Left lung (tissue), 4 donors: ENCODE measurements at regions not wholly inside any gene's neighbourhood (a gene's known extent, or its start where the extent isn't known, plus 50 kb on each side); places are given as distances from the start of the nearest gene placed in this dataset.
"Not testable (repeated sequence)": the region's sequence is repeated elsewhere in the genome, so short reads cannot be mapped to it uniquely, and the experiment has no call there.

Experiments
- ATAC-seq: fragments of 200-7000 bp; cut with Tn5 transposase; one replicate; pipeline ENCODE4 v1.9.1; 2020; ENCODE audit warnings: moderate library complexity
- DNase-seq, 4 donors: peaks; one replicate each; pipeline ENCODE4 v3.0.0-alpha.2; 2013 to 2020
- H3K27ac ChIP-seq, 2 donors: fragments of 200-600 bp; sonication (generic) in 1 of 2; one replicate each; pipeline versions ENCODE4 v1.5.0 to v1.8.0; 2020 to 2021
- H3K27me3 ChIP-seq, 2 donors: fragments of 200-600 bp; sonication (generic) in 1 of 2; one replicate each; pipeline versions ENCODE4 v1.5.0 to v1.8.0; 2020 to 2021
- H3K36me3 ChIP-seq, 2 donors: fragments of 200-600 bp; sonication (generic) in 1 of 2; one replicate each; pipeline versions ENCODE4 v1.5.0 to v1.8.0; 2020 to 2021
- H3K4me1 ChIP-seq, 2 donors: fragments of 200-600 bp; one replicate each; pipeline ENCODE4 v1.8.0; 2021
- H3K4me3 ChIP-seq, 2 donors: fragments of 200-600 bp; sonication (generic) in 1 of 2; one replicate each; pipeline versions ENCODE4 v1.5.0 to v1.8.0; 2020 to 2021; ENCODE audit warnings: mild to moderate bottlenecking in 1 of 2
- H3K9me3 ChIP-seq, 2 donors: fragments of 200-600 bp; sonication (generic) in 1 of 2; one replicate each; pipeline versions ENCODE4 v1.5.0 to v1.8.0; 2020 to 2021
- CTCF ChIP-seq, 2 donors: fragments of 200-600 bp; sonication (generic) in 1 of 2; IDR thresholded peaks; one replicate each; pipeline versions ENCODE4 v1.5.0 to v1.8.0; 2021; ENCODE audit warnings: antibody characterized with exemption in 2 of 2
- intact Hi-C, 2 donors: fragments of 100-400 bp; cut with DNase I; formaldehyde crosslinking; loops; one replicate each; pipeline versions ENCODE4 v1.11.2 to v1.14.2; 2022
- donor health status: DM: no; HTN: yes; CAD: no.
- donor health status: DM: no; HTN: no; CAD: no.

- Histone ChIP-seq H3K36me3 (no peaks in the 10 kb centered on the region), H3K4me3 (no peak overlapping the region), H3K4me1 (peaks cover 0 to 13% of the 10 kb centered on the region in 2 donors), H3K27ac (no peak overlapping the region), H3K27me3 (no peaks in the 10 kb centered on the region), H3K9me3 (no peaks in the 10 kb centered on the region)
- intact Hi-C loops: no loop called here
- DNase-seq (no peak), ATAC-seq (no peak)
- no peak for TF ChIP-seq CTCF (IDR thresholded peaks at IDR 0.05)
Measured at GRCh38 chr20:40880063-40880728, 148.4 kb upstream of the TOP1 start.

GRCh38 chr20:40880729-40881109 lies 147.9 kb upstream of the TOP1 start:
- Histone ChIP-seq H3K9me3 (no peaks in the 10 kb centered on the region), H3K27ac (no peak overlapping the region), H3K27me3 (no peaks in the 10 kb centered on the region), H3K36me3 (no peaks in the 10 kb centered on the region), H3K4me3 (no peak overlapping the region), H3K4me1 (peaks cover 0 to 13% of the 10 kb centered on the region in 2 donors)
- no peak for TF ChIP-seq CTCF (IDR thresholded peaks at IDR 0.05)
- intact Hi-C loops: no loop called here
- no peak for DNase-seq
- no peak for ATAC-seq

GRCh38 chr20:40882152-40882551 lies 146.5 kb upstream of the TOP1 start:
- intact Hi-C loops: no loop called here
- H3K27me3 ChIP-seq: peaks cover 0 to 4% of the 10 kb centered on the region in 2 donors
- ATAC-seq (no peak), DNase-seq (no peak)
- no peak for TF ChIP-seq CTCF (IDR thresholded peaks at IDR 0.05)
- no peaks in the 10 kb centered on the region for H3K9me3 ChIP-seq
- peaks cover 0 to 13% of the 10 kb centered on the region in 2 donors for H3K4me1 ChIP-seq
- H3K4me3 ChIP-seq: no peak overlapping the region
- no peaks in the 10 kb centered on the region for H3K36me3 ChIP-seq
- no peak overlapping the region for H3K27ac ChIP-seq

GRCh38 chr20:40883097-40883496 lies 145.5 kb upstream of the TOP1 start:
- H3K27me3 ChIP-seq: peaks cover 0 to 6% of the 10 kb centered on the region in 2 donors
- no peaks in the 10 kb centered on the region for H3K9me3 ChIP-seq
- H3K36me3 ChIP-seq: no peaks in the 10 kb centered on the region
- ATAC-seq (no peak), DNase-seq (no peak)
- intact Hi-C loops: no loop called here
- peaks cover 0 to 13% of the 10 kb centered on the region in 2 donors for H3K4me1 ChIP-seq
- H3K4me3 ChIP-seq: no peak overlapping the region
- no peak overlapping the region for H3K27ac ChIP-seq
- no peak for TF ChIP-seq CTCF (IDR thresholded peaks at IDR 0.05)

- DNase-seq (no peak), ATAC-seq (no peak)
- Histone ChIP-seq H3K36me3 (no peaks in the 10 kb centered on the region), H3K4me1 (peaks cover 0 to 11% of the 10 kb centered on the region in 2 donors), H3K27ac (no peak overlapping the region), H3K4me3 (no peak overlapping the region), H3K27me3 (peaks cover 0 to 6% of the 10 kb centered on the region in 2 donors), H3K9me3 (no peaks in the 10 kb centered on the region)
- intact Hi-C loops: no loop called here
- TF ChIP-seq CTCF (IDR thresholded peaks at IDR 0.05): no peak
Measured at GRCh38 chr20:40887105-40887504, 141.5 kb upstream of the TOP1 start.

- ATAC-seq, DNase-seq, H3K36me3 ChIP-seq, H3K27ac ChIP-seq, H3K27me3 ChIP-seq, H3K4me3 ChIP-seq, H3K9me3 ChIP-seq, intact Hi-C loops: not testable (repeated sequence)
- H3K4me1 ChIP-seq: peaks cover 0 to 11% of the 10 kb centered on the region in 2 donors
Measured at GRCh38 chr20:40889266-40889665, 139.4 kb upstream of the TOP1 start.
